ENCODE measurements at regions not wholly inside any gene's neighbourhood (a gene's known extent, or its start where the extent isn't known, plus 50 kb on each side); places are given as distances from the start of the nearest gene placed in this dataset.

- TF ChIP-seq, protein P1, sequence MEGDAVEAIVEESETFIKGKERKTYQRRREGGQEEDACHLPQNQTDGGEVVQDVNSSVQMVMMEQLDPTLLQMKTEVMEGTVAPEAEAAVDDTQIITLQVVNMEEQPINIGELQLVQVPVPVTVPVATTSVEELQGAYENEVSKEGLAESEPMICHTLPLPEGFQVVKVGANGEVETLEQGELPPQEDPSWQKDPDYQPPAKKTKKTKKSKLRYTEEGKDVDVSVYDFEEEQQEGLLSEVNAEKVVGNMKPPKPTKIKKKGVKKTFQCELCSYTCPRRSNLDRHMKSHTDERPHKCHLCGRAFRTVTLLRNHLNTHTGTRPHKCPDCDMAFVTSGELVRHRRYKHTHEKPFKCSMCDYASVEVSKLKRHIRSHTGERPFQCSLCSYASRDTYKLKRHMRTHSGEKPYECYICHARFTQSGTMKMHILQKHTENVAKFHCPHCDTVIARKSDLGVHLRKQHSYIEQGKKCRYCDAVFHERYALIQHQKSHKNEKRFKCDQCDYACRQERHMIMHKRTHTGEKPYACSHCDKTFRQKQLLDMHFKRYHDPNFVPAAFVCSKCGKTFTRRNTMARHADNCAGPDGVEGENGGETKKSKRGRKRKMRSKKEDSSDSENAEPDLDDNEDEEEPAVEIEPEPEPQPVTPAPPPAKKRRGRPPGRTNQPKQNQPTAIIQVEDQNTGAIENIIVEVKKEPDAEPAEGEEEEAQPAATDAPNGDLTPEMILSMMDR (IDR thresholded peaks at IDR 0.05): no peak
- TF ChIP-seq AFF4 (CRISPR knock-in tag; IDR thresholded peaks at IDR 0.05; ENCODE audit: borderline replicate concordance) (no peak), ZNF219 (CRISPR knock-in tag; IDR thresholded peaks at IDR 0.05; ENCODE audit: borderline replicate concordance) (no peak), MAX (CRISPR knock-in tag; IDR thresholded peaks at IDR 0.05) (no peak)
Observed at GRCh38 chr2:128815248-128815647, 496.6 kb upstream of the HS6ST1 start.
